Esophagus squamous epithelium (tissue), 5 donors: ENCODE measurements at regions not wholly inside any gene's neighbourhood (a gene's known extent, or its start where the extent isn't known, plus 50 kb on each side); places are given as distances from the start of the nearest gene placed in this dataset.
"Not testable (repeated sequence)": the region's sequence is repeated elsewhere in the genome, so short reads cannot be mapped to it uniquely, and the experiment has no call there.

ENCODE experiments used
- DNase-seq: peaks from one replicate; lab custom pipeline; 2025; lab: John Stamatoyannopoulos, UW
- H3K27ac ChIP-seq, 4 donors: fragments of 200-600 bp; sonication (generic); one replicate each; pipeline ENCODE4 v1.5.1; 2016 to 2019; ENCODE audit warnings: mild to moderate bottlenecking in 1 of 4
- H3K27me3 ChIP-seq, 4 donors: fragments of 200-600 bp; sonication (generic); 1 replicate in 3 of 4; 2 replicates in 1 of 4; pipeline versions ENCODE4 v1.5.1 to v1.6.0; 2017 to 2021; ENCODE audit warnings: antibody characterized with exemption in 1 of 4
- H3K36me3 ChIP-seq, 3 donors: fragments of 200-600 bp; sonication (generic); one replicate each; pipeline ENCODE4 v1.5.1; 2016 to 2019
- H3K4me1 ChIP-seq, 3 donors: fragments of 200-600 bp; sonication (generic); one replicate each; pipeline ENCODE4 v1.5.1; 2017 to 2019
- H3K4me3 ChIP-seq, 4 donors: fragments of 200-600 bp; sonication (generic); 1 replicate in 3 of 4; 2 replicates in 1 of 4; pipeline ENCODE4 v1.5.1; 2016 to 2019; ENCODE audit warnings: mild to moderate bottlenecking in 2 of 4, moderate library complexity in 1 of 4
- H3K9me3 ChIP-seq, 3 donors: fragments of 200-600 bp; sonication (generic); one replicate each; pipeline ENCODE4 v1.5.1; 2016 to 2019
- POLR2A ChIP-seq, 4 donors: fragments of 450-650 bp; IDR thresholded peaks; one replicate each; pipeline ENCODE4 v1.6.1; 2017; ENCODE audit warnings: antibody characterized with exemption in 4 of 4, mild to moderate bottlenecking in 4 of 4, moderate library complexity in 3 of 4
- WGBS, 2 donors: methylation state at CpG; one replicate each; pipeline ENCODE4 v1.1.5; 2018; 5-methylcytosine and 5-hydroxymethylcytosine counted together
- intact Hi-C: fragments of 100-400 bp; cut with DNase I; formaldehyde crosslinking; loops from one replicate; pipeline ENCODE4 v1.15.0; 2022
- TF ChIP-seq, protein P1 (sequence below), 6 experiments: fragments of 450-650 bp in 4 of 6; fragments of 200-600 bp in 2 of 6; sonication (generic) in 2 of 6; IDR thresholded peaks; one replicate each; pipeline ENCODE4 v1.5.1; 2016 to 2019; ENCODE audit warnings: antibody characterized with exemption in 6 of 6, mild to moderate bottlenecking in 4 of 6, moderate library complexity in 4 of 6
- donor health status: DM: yes; HTN: yes; CAD: no.

DNA sequence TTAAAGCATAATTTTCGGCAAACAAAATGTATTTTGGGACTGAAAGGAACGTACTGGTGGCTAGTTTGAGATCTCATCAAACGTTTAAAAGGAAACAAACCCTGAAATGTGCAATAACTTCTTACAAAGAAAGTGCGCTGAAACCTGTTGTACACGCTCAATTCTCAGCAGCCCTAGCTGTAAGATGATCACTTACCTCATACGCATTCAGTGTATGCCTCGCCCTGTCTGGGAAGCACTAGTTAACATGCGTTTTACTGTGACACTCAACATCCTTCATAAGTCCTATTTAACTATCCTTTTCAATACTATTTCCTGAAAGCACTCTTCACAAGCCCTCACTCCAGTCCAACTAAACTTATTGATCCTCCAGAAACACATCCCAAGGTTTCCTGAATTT lies 485.0 kb upstream of the EDIL3 start:
- intact Hi-C loops, result no loop called here
- H3K4me1 ChIP-seq, result no peaks in the 10 kb centered on the region
- TF ChIP-seq POLR2A (IDR thresholded peaks at IDR 0.05), result no peak
- TF ChIP-seq, protein P1, sequence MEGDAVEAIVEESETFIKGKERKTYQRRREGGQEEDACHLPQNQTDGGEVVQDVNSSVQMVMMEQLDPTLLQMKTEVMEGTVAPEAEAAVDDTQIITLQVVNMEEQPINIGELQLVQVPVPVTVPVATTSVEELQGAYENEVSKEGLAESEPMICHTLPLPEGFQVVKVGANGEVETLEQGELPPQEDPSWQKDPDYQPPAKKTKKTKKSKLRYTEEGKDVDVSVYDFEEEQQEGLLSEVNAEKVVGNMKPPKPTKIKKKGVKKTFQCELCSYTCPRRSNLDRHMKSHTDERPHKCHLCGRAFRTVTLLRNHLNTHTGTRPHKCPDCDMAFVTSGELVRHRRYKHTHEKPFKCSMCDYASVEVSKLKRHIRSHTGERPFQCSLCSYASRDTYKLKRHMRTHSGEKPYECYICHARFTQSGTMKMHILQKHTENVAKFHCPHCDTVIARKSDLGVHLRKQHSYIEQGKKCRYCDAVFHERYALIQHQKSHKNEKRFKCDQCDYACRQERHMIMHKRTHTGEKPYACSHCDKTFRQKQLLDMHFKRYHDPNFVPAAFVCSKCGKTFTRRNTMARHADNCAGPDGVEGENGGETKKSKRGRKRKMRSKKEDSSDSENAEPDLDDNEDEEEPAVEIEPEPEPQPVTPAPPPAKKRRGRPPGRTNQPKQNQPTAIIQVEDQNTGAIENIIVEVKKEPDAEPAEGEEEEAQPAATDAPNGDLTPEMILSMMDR (IDR thresholded peaks at IDR 0.05), result no peak
- no peaks in the 10 kb centered on the region for H3K27me3 ChIP-seq
- no peak overlapping the region for H3K27ac ChIP-seq
- no peak overlapping the region for H3K4me3 ChIP-seq
- H3K9me3 ChIP-seq, result no peaks in the 10 kb centered on the region
- H3K36me3 ChIP-seq, result no peaks in the 10 kb centered on the region
- DNase-seq, result no peak
- WGBS, 2 donors, result 59 to 61% methylated on average over 8 of the region's 8 CpGs

- H3K27me3 ChIP-seq, H3K9me3 ChIP-seq, intact Hi-C loops, H3K36me3 ChIP-seq, DNase-seq, H3K27ac ChIP-seq, H3K4me3 ChIP-seq, H3K4me1 ChIP-seq: not testable (repeated sequence)
- 86 to 94% methylated on average over 3 to 14 of the region's 19 CpGs for WGBS, 2 donors
Observed at GRCh38 chr5:84863936-84864335, 479.3 kb upstream of the EDIL3 start.

DNA sequence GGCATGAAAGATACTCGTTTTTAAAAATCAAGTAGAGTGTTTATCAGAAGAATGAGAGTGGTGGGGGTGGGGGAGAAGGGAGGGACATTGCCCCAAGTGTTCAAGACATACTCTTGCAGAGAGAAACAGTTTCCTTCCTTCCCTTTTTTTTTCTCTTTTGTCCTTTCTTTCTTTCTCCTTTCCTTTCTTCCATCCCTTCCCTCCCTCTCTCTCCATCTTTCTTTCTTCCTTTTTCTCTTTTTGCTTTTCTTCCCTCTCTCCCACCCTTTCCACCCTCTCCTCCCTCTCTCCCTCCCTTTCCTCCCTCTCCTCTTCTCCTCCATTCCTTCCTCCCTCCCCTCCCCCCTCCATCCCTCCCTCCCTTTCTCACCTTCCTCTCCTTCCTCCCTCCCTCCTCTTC lies 478.3 kb upstream of the EDIL3 start:
- Histone ChIP-seq H3K27ac (no peak overlapping the region), H3K9me3 (no peaks in the 10 kb centered on the region), H3K36me3 (no peaks in the 10 kb centered on the region), H3K27me3 (no peaks in the 10 kb centered on the region), H3K4me3 (no peak overlapping the region), H3K4me1 (no peaks in the 10 kb centered on the region)
- WGBS, 2 donors, result 20 to 31% methylated on average over 1 of the region's 1 CpG
- TF ChIP-seq, protein P1 (IDR thresholded peaks at IDR 0.05), result no peak
- TF ChIP-seq POLR2A (IDR thresholded peaks at IDR 0.05), result no peak
- intact Hi-C loops, result no loop called here
- no peak for DNase-seq

GRCh38 chr5:84862132-84862531 lies 477.5 kb upstream of the EDIL3 start:
- intact Hi-C loops, result no loop called here
- no peak for TF ChIP-seq POLR2A (IDR thresholded peaks at IDR 0.05)
- TF ChIP-seq, protein P1 (IDR thresholded peaks at IDR 0.05), result no peak
- WGBS, 2 donors, result 68 to 71% methylated on average over 7 of the region's 7 CpGs
- Histone ChIP-seq H3K27me3 (no peaks in the 10 kb centered on the region), H3K4me1 (no peaks in the 10 kb centered on the region), H3K4me3 (no peak overlapping the region), H3K9me3 (no peaks in the 10 kb centered on the region), H3K27ac (no peak overlapping the region), H3K36me3 (no peaks in the 10 kb centered on the region)
- DNase-seq, result no peak

GRCh38 chr5:84861306-84861705 lies 476.6 kb upstream of the EDIL3 start:
- intact Hi-C loops, result no loop called here
- DNase-seq, result no peak
- no peaks in the 10 kb centered on the region for H3K9me3 ChIP-seq
- H3K36me3 ChIP-seq, result no peaks in the 10 kb centered on the region
- H3K4me3 ChIP-seq, result no peak overlapping the region
- no peak for TF ChIP-seq POLR2A (IDR thresholded peaks at IDR 0.05)
- TF ChIP-seq, protein P1 (IDR thresholded peaks at IDR 0.05), result no peak
- H3K27ac ChIP-seq, result no peak overlapping the region
- H3K4me1 ChIP-seq, result no peaks in the 10 kb centered on the region
- 15 to 47% methylated on average over 2 of the region's 2 CpGs for WGBS, 2 donors
- H3K27me3 ChIP-seq, result no peaks in the 10 kb centered on the region

- no peaks in the 10 kb centered on the region for H3K4me1 ChIP-seq
- H3K36me3 ChIP-seq, result no peaks in the 10 kb centered on the region
- H3K27ac ChIP-seq, result no peak overlapping the region
- H3K4me3 ChIP-seq, result no peak overlapping the region
- intact Hi-C loops, result no loop called here
- TF ChIP-seq POLR2A (IDR thresholded peaks at IDR 0.05), result no peak
- TF ChIP-seq, protein P1 (IDR thresholded peaks at IDR 0.05), result no peak
- no peak for DNase-seq
- WGBS, 2 donors, result 76 to 80% methylated on average over 1 of the region's 1 CpG
- no peaks in the 10 kb centered on the region for H3K27me3 ChIP-seq
- no peaks in the 10 kb centered on the region for H3K9me3 ChIP-seq
Observed at GRCh38 chr5:84859056-84859455, 474.4 kb upstream of the EDIL3 start.
